GM12878 (cell line): ENCODE measurements at regions not wholly inside any gene's neighbourhood (a gene's known extent, or its start where the extent isn't known, plus 50 kb on each side); places are given as distances from the start of the nearest gene placed in this dataset.

Source experiments
- ATAC-seq: fragments of 200-7000 bp; cut with Tn5 transposase; 3 replicates; pipeline ENCODE4 v1.9.1; 2020; ENCODE audit warnings: mild to moderate bottlenecking, moderate library complexity
- BruUV-seq: library from RNA; stranded (reverse); fragments of 400-500 nt; replicated peaks from 2 replicates; lab custom pipeline; 2021; lab: Mats Ljungman, UMichigan
- CTCF ChIA-PET: fragments of 300-600 bp; sonication (Branson Sonifier 250); formaldehyde crosslinking; extraction: SDS; loops from one replicate; lab custom pipeline; 2021; ENCODE audit warnings: inconsistent platforms; lab: Yijun Ruan, JAX
- POLR2A ChIA-PET: fragments of 350-600 bp; formaldehyde crosslinking; extraction: SDS; loops from one replicate; lab custom pipeline; 2021; ENCODE audit warnings: inconsistent platforms; lab: Charles Lee
- RAD21 ChIA-PET: fragments of 300-600 bp; sonication (Branson Sonifier 250); formaldehyde crosslinking; loops from one replicate; lab custom pipeline; 2023; ENCODE audit warnings: antibody characterized with exemption; ENCODE audit not compliant: unreplicated experiment; lab: Charles Lee
- SMC1A ChIA-PET: fragments of 300-600 bp; sonication (Branson Sonifier 250); formaldehyde crosslinking; loops from one replicate; lab custom pipeline; 2023; ENCODE audit not compliant: unreplicated experiment, uncharacterized antibody; lab: Charles Lee
- DNase-seq: peaks from one replicate; pipeline ENCODE4 v3.0.0-alpha.2; 2011; ENCODE audit warnings: low read depth, low spot score
- FAIRE-seq: peaks from 3 replicates; lab custom pipeline; 2011; peaks lifted over from hg19 to GRCh38; lab: Jason Lieb, UNC
- H2AFZ ChIP-seq: 2 replicates; pipeline ENCODE4 v1.6.0; 2011; ENCODE audit warnings: low read depth, low read length, control low read depth; ENCODE audit not compliant: control insufficient read depth
- H3K27ac ChIP-seq: 2 replicates; pipeline ENCODE4 v1.5.1; 2011; ENCODE audit warnings: control low read depth; ENCODE audit not compliant: control insufficient read depth, insufficient read depth
- H3K27me3 ChIP-seq, 2 experiments: replicated peaks in 1 of 2; 2 replicates each; pipeline versions ENCODE4 v1.6.0 to v1.6.1; 2011; ENCODE audit warnings: low read length in 1 of 2; ENCODE audit not compliant: control insufficient read depth in 2 of 2, insufficient read depth in 2 of 2
- H3K36me3 ChIP-seq, 2 experiments: 2 replicates each; pipeline ENCODE4 v1.5.1; 2011; ENCODE audit warnings: low read length in 1 of 2; ENCODE audit not compliant: control insufficient read depth in 2 of 2, insufficient read depth in 2 of 2
- H3K4me1 ChIP-seq: 2 replicates; pipeline ENCODE4 v1.6.1; 2011; ENCODE audit warnings: mild to moderate bottlenecking, low read length, moderate library complexity, mixed read lengths; ENCODE audit not compliant: control insufficient read depth, insufficient read depth
- H3K4me2 ChIP-seq: 2 replicates; pipeline ENCODE4 v1.6.0; 2011; ENCODE audit warnings: control low read depth; ENCODE audit not compliant: control insufficient read depth, insufficient read depth
- H3K4me3 ChIP-seq: fragments of 200-600 bp; sonication (generic); 2 replicates; pipeline ENCODE4 v1.5.1; 2016
- H3K79me2 ChIP-seq: 2 replicates; pipeline ENCODE4 v1.6.0; 2011; ENCODE audit warnings: low read length; ENCODE audit not compliant: control insufficient read depth, insufficient read depth
- H3K9ac ChIP-seq: 2 replicates; pipeline ENCODE4 v1.8.0; 2011; ENCODE audit warnings: low read length, control low read depth, mixed read lengths; ENCODE audit not compliant: control insufficient read depth, insufficient read depth
- H3K9me3 ChIP-seq: replicated peaks from 3 replicates; pipeline ENCODE4 v1.5.1; 2011; ENCODE audit warnings: mild to moderate bottlenecking, low read length; ENCODE audit not compliant: control insufficient read depth, insufficient read depth
- H4K20me1 ChIP-seq: 2 replicates; pipeline ENCODE4 v1.6.0; 2011; ENCODE audit not compliant: control insufficient read depth, insufficient read depth
- ASH2L ChIP-seq: fragments of 300-600, 200-600 bp; sonication (generic); IDR thresholded peaks from 2 replicates; pipeline ENCODE4 v1.6.1; 2017; ENCODE audit warnings: low read depth, mild to moderate bottlenecking, borderline replicate concordance
- IKZF1 ChIP-seq: fragments of 450-650 bp; conservative IDR thresholded peaks from 2 replicates; pipeline ENCODE4 v1.6.1; 2017; ENCODE audit warnings: antibody characterized with exemption, mild to moderate bottlenecking
- NKRF ChIP-seq: fragments of 450-650 bp; conservative IDR thresholded peaks from 2 replicates; pipeline ENCODE4 v1.6.1; 2017; ENCODE audit warnings: mild to moderate bottlenecking, moderate library complexity
- WGBS: methylation state at CpG from one replicate; pipeline ENCODE4 v1.1.6; 2016; ENCODE audit warnings: low lambda C conversion rate; ENCODE audit not compliant: insufficient replicate concordance, insufficient coverage; ENCODE audit errors: missing lambda C conversion rate; 5-methylcytosine and 5-hydroxymethylcytosine counted together
- in situ Hi-C: fragments of 300-500 bp; cut with MboI; formaldehyde crosslinking; loops from 9 replicates; pipeline ENCODE4 v1.14.3; 2018; ENCODE audit warnings: mixed read lengths
- intact Hi-C: fragments of 100-400 bp; cut with micrococcal nuclease; formaldehyde crosslinking; loops from one replicate; pipeline ENCODE4 v1.14.2; 2022; ENCODE audit not compliant: unreplicated experiment
- TF ChIP-seq, protein P1 (sequence below): IDR thresholded peaks from 2 replicates; pipeline ENCODE4 v1.6.1; 2011; ENCODE audit warnings: borderline replicate concordance, low read depth, mild to moderate bottlenecking, moderate library complexity, low read length; ENCODE audit not compliant: insufficient read depth, poor library complexity, severe bottlenecking

GRCh38 chr15:77940381-77940947 lies 137.0 kb downstream of the TBC1D2B start:
- no peak for ATAC-seq
- Histone ChIP-seq H3K9me3 (no peaks in the 10 kb centered on the region), H4K20me1 (no peaks in the 10 kb centered on the region), H3K9ac (no peak overlapping the region), H3K4me2 (no peak overlapping the region), H2AFZ (no peak overlapping the region), H3K36me3 (no peaks in the 10 kb centered on the region), H3K4me1 (no peaks in the 10 kb centered on the region), H3K79me2 (no peaks in the 10 kb centered on the region), H3K27me3 (no peaks in the 10 kb centered on the region; a peak in 1 of 4 replicates), H3K4me3 (no peak overlapping the region), H3K27ac (no peak overlapping the region)
- in situ Hi-C loops: no loop called here
- TF ChIP-seq ASH2L (no peak), IKZF1 (no peak), NKRF (no peak)
- TF ChIP-seq, protein P1, sequence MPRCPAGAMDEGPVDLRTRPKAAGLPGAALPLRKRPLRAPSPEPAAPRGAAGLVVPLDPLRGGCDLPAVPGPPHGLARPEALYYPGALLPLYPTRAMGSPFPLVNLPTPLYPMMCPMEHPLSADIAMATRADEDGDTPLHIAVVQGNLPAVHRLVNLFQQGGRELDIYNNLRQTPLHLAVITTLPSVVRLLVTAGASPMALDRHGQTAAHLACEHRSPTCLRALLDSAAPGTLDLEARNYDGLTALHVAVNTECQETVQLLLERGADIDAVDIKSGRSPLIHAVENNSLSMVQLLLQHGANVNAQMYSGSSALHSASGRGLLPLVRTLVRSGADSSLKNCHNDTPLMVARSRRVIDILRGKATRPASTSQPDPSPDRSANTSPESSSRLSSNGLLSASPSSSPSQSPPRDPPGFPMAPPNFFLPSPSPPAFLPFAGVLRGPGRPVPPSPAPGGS: no peak
- no peak for FAIRE-seq
- SMC1A ChIA-PET: no interaction called here
- intact Hi-C loops: no loop called here
- POLR2A ChIA-PET: no interaction called here
- BruUV-seq: no TSS peak
- CTCF ChIA-PET: no interaction called here
- DNase-seq: no peak
- WGBS: 30% methylated on average over 6 of the region's 8 CpGs
- RAD21 ChIA-PET: no interaction called here
